ENCODE measurements at regions not wholly inside any gene's neighbourhood (a gene's known extent, or its start where the extent isn't known, plus 50 kb on each side); places are given as distances from the start of the nearest gene placed in this dataset.

GRCh38 chr12:73083736-73084135 is 811.6 kb downstream of the TRHDE start:
- TF ChIP-seq CTCF (conservative IDR thresholded peaks at IDR 0.05; ENCODE audit: low read length) (no peak), EZH2phosphoT487 (IDR thresholded peaks at IDR 0.05; ENCODE audit: borderline replicate concordance) (no peak)

Data from Loucy (cell line).